ENCODE measurements at regions not wholly inside any gene's neighbourhood (a gene's known extent, or its start where the extent isn't known, plus 50 kb on each side); places are given as distances from the start of the nearest gene placed in this dataset.
"Not testable (repeated sequence)": the region's sequence is repeated elsewhere in the genome, so short reads cannot be mapped to it uniquely, and the experiment has no call there.

GRCh38 chr19:5253406-5254110 lies 87.1 kb downstream of the PTPRS start:
- ATAC-seq (ENCODE audit: low read depth) = no peak
- H3K36me3 Mint-ChIP-seq = peaks cover 4% of the 10 kb centered on the region
- H3K9me3 Mint-ChIP-seq = peaks cover 9% of the 10 kb centered on the region
- POLR2A ChIA-PET = no interaction called here
- no peak overlapping the region for H3K4me3 Mint-ChIP-seq
- no peak overlapping the region for H3K27ac Mint-ChIP-seq
- no peaks in the 10 kb centered on the region for H3K27me3 Mint-ChIP-seq
- H3K4me1 Mint-ChIP-seq = no peaks in the 10 kb centered on the region
- no peak for DNase-seq

GRCh38 chr19:5251096-5252065 lies 89.2 kb downstream of the PTPRS start:
- H3K4me1 Mint-ChIP-seq = no peaks in the 10 kb centered on the region
- peaks cover 7% of the 10 kb centered on the region for H3K9me3 Mint-ChIP-seq
- no peak for DNase-seq
- no peak overlapping the region for H3K4me3 Mint-ChIP-seq
- POLR2A ChIA-PET = no interaction called here
- peaks cover 4% of the 10 kb centered on the region for H3K36me3 Mint-ChIP-seq
- H3K27me3 Mint-ChIP-seq = no peaks in the 10 kb centered on the region
- H3K27ac Mint-ChIP-seq = no peak overlapping the region
- ATAC-seq (ENCODE audit: low read depth) = no peak

GRCh38 chr19:5250127-5250659 lies 90.4 kb downstream of the PTPRS start:
- Mint-ChIP-seq H3K4me1 (no peaks in the 10 kb centered on the region), H3K36me3 (peaks cover 3% of the 10 kb centered on the region), H3K9me3 (peaks cover 5% of the 10 kb centered on the region), H3K4me3 (no peak overlapping the region), H3K27me3 (no peaks in the 10 kb centered on the region), H3K27ac (no peak overlapping the region)
- no peak for ATAC-seq (ENCODE audit: low read depth)
- POLR2A ChIA-PET = no interaction called here
- DNase-seq = no peak

DNA sequence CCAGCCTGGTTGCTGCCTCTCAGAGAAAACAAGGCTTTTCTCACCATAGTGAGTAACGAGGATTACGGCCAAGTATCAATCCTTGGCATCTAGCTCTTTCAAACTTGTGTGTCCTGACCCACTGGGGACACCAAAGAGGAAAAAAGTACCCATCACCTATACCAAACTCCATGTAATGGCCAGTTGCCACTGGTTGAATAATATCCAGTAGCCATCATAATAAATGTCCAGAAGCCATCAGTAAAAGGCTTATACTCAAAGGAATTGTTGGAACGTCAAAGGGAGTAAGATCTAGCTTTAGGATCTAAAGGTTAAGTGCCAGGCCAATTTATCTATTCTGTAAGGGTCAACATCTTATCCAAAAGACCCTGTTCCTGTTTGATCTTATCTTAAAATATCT lies 91.1 kb downstream of the PTPRS start:
- Mint-ChIP-seq H3K9me3 (peaks cover 3% of the 10 kb centered on the region), H3K27me3 (no peaks in the 10 kb centered on the region), H3K4me1 (no peaks in the 10 kb centered on the region), H3K4me3 (no peak overlapping the region), H3K27ac (no peak overlapping the region), H3K36me3 (peaks cover 1% of the 10 kb centered on the region)
- DNase-seq = no peak
- POLR2A ChIA-PET = no interaction called here
- no peak for ATAC-seq (ENCODE audit: low read depth)

DNA sequence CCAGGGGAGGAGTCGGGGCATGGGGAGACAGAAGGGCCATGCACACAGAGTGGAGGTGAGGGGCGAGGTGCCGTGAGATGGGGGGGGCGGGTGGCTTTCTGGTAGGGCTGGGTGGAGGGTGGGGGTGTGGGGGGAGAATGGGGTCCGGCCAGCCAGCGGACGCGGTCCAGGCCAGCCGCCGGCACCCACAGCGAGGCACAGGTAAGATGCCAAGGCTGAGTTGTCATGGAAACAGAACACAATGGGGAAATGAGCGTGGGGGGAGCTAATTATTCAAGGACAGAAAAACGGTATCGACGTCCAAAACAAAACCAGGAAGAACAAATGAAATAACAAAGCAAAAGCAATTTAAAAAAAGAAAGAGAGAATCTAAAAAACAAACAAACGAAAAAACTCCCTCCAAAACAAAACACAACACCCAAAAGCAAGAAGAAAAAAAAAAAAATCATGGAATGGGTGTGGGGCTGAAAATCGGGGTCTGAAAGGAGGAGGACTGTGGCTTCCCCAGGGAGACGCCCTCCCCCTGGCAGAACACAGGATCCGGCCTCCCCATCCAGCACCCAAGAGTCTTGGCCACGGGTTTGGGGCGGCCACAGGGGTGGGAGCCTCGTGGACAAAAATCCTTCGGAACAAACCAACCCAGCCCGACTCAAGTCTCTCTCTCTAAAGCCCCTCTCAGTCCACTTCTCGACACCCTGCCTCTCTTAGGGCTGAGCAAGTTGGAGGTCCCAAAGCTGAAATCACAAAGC lies 92.5 kb downstream of the PTPRS start:
- DNase-seq (no peak), ATAC-seq (ENCODE audit: low read depth) (no peak)
- no peak overlapping the region for H3K27ac Mint-ChIP-seq
- POLR2A ChIA-PET = no interaction called here
- H3K4me3 Mint-ChIP-seq = no peak overlapping the region
- no peaks in the 10 kb centered on the region for H3K9me3 Mint-ChIP-seq
- no peaks in the 10 kb centered on the region for H3K27me3 Mint-ChIP-seq
- H3K36me3 Mint-ChIP-seq = no peaks in the 10 kb centered on the region
- no peaks in the 10 kb centered on the region for H3K4me1 Mint-ChIP-seq

GRCh38 chr19:5246554-5247155 lies 94.0 kb downstream of the PTPRS start:
- no peaks in the 10 kb centered on the region for H3K9me3 Mint-ChIP-seq
- no peaks in the 10 kb centered on the region for H3K4me1 Mint-ChIP-seq
- ATAC-seq (ENCODE audit: low read depth) (no peak), DNase-seq (no peak)
- H3K36me3 Mint-ChIP-seq = no peaks in the 10 kb centered on the region
- no peak overlapping the region for H3K4me3 Mint-ChIP-seq
- POLR2A ChIA-PET = no interaction called here
- H3K27ac Mint-ChIP-seq = no peak overlapping the region
- H3K27me3 Mint-ChIP-seq = no peaks in the 10 kb centered on the region

DNA sequence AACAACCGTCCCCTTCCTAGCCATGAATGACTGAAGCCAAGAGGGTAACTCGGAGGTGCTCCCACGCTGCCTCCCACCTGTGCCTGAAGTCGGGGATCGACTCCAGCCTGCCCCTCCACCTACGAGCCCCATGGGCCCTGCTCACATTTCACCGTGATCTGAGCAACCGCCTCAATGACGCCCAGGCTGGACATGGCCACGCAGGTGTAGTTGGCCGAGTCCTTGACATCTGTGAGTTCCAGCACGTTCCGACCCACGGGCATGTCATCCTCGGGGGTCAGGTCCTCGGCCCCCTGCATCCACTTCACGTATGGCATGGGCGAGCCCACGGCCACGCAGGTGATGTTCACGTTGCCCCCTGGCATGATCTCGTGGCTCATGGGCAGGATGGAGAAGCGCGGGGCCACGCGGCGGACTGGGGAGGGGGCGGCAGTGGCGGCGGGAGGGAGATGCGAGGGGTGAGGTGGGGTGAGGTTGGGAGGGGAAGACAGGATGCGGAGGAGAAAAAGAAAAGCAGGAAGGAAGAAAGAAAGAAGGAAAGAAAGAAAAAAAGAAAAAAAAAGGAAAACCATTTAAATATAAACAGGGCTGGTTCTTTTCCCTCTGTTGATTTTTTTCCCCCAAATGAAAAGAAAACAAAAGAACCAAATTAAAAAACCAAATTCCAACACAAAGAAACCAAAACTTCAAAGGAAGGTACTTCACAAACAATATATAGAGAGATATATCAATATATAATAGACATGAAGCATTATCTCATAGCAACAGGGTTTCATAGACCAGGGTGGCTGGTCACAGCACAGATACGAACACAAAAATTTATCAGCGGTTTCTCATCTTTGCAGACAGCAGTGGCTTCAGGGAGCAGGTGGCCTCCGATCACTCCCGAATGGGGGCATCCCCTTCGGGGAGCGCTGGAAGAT lies 94.7 kb downstream of the PTPRS start:
- DNase-seq (no peak), ATAC-seq (ENCODE audit: low read depth) (no peak)
- H3K4me1 Mint-ChIP-seq = no peaks in the 10 kb centered on the region
- no peaks in the 10 kb centered on the region for H3K9me3 Mint-ChIP-seq
- no peaks in the 10 kb centered on the region for H3K36me3 Mint-ChIP-seq
- H3K4me3 Mint-ChIP-seq = no peak overlapping the region
- H3K27ac Mint-ChIP-seq = no peak overlapping the region
- POLR2A ChIA-PET = no interaction called here
- no peaks in the 10 kb centered on the region for H3K27me3 Mint-ChIP-seq

DNA sequence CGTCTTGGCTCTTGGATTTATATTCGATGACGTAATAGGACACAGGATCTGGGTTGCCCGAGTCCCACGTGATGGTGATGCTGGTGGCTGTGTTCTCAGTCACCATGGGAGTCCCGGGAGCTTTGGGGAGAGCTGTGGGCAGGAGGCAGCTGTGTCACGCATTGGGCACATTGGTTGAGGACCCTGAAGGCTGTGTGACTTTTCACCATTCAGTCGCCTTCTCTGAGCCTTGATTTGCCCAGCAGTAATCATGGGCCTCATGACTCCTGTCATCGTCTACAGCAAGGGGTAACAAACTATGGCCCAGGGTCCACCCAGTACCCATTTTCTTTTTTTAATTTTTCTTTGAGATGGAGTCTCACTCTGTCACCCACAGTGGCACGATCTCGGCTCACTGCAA lies 96.3 kb downstream of the PTPRS start:
- H3K27ac Mint-ChIP-seq = no peak overlapping the region
- POLR2A ChIA-PET = interaction anchor here (1.2 kb wide), 1 partner anchor 11 kb away, joined by 3 read pairs; no protein-coding TSS in a partner anchor
- ATAC-seq (ENCODE audit: low read depth) = no peak
- no peaks in the 10 kb centered on the region for H3K4me1 Mint-ChIP-seq
- no peak for DNase-seq
- no peaks in the 10 kb centered on the region for H3K27me3 Mint-ChIP-seq
- no peak overlapping the region for H3K4me3 Mint-ChIP-seq
- no peaks in the 10 kb centered on the region for H3K9me3 Mint-ChIP-seq
- H3K36me3 Mint-ChIP-seq = no peaks in the 10 kb centered on the region

GRCh38 chr19:5243878-5244277 lies 96.7 kb downstream of the PTPRS start:
- H3K36me3 Mint-ChIP-seq = no peaks in the 10 kb centered on the region
- no peaks in the 10 kb centered on the region for H3K27me3 Mint-ChIP-seq
- H3K27ac Mint-ChIP-seq = no peak overlapping the region
- no peak overlapping the region for H3K4me3 Mint-ChIP-seq
- DNase-seq (no peak), ATAC-seq (ENCODE audit: low read depth) (no peak)
- POLR2A ChIA-PET = no interaction called here
- H3K9me3 Mint-ChIP-seq = no peaks in the 10 kb centered on the region
- no peaks in the 10 kb centered on the region for H3K4me1 Mint-ChIP-seq

DNA sequence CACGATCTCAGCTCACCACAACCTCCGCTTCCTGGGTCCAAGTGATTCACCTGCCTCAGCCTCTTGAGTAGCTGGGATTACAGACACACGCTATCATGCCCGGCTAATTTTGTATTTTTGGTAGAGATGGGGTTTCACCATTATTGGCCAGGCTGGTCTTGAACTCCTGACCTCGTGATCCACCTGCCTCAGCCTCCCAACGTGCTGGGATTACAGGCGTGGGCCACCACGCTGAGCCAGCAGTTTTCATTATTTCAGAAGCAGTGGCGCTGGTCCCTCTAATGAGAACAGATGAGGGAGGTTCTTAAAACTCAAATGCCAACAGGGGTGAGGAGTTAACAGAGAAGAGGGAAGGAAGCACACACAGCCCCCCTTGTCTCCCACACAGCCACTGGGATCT lies 98.7 kb downstream of the PTPRS start:
- H3K36me3 Mint-ChIP-seq; H3K27me3 Mint-ChIP-seq; ATAC-seq (ENCODE audit: low read depth); H3K4me3 Mint-ChIP-seq; H3K4me1 Mint-ChIP-seq; POLR2A ChIA-PET; DNase-seq; H3K9me3 Mint-ChIP-seq; H3K27ac Mint-ChIP-seq: not testable (repeated sequence)

DNA sequence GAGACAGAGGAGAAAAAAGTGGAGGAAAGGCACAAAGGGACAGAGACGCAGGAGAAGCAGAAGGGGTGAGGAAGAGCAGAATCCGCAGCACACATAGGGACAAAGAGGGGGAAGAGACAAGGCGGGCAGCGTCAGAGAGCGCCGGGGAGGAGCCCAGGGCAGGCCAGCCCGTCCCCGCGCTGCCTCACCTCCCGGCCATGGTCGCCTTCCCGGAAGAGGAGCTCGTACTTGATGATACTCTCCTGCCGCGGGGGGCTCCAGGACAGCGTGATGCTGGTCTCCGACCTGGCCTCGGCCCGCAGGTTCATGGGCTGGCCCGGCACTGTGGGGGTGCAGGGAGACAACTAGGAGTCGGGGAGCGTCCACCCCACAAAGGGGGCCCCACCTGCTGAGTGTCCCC lies 100.6 kb downstream of the PTPRS start:
- no peak for ATAC-seq (ENCODE audit: low read depth)
- no peaks in the 10 kb centered on the region for H3K9me3 Mint-ChIP-seq
- POLR2A ChIA-PET = no interaction called here
- no peak overlapping the region for H3K27ac Mint-ChIP-seq
- no peak overlapping the region for H3K4me3 Mint-ChIP-seq
- no peaks in the 10 kb centered on the region for H3K4me1 Mint-ChIP-seq
- H3K36me3 Mint-ChIP-seq = no peaks in the 10 kb centered on the region
- no peak for DNase-seq
- H3K27me3 Mint-ChIP-seq = no peaks in the 10 kb centered on the region

DNA sequence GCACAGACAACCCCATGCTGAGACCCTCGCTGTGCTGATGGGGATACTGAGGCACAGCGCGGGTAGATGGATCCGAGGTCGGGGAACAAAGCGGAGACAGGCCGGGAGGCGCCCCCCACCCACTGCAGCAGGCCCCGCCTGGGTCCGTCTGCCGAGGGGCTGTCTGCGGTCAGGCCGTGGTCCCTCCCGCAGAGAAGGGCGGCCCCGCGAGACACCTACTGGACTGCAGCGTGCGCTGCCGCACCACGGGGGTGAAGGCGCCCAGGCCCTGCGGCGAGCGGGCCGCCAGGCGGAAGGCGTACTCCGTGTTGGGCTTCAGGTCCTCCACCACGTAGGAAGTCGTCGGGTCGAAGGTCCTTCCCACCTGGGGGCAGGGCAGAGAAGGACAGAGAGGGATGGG lies 101.9 kb downstream of the PTPRS start:
- Mint-ChIP-seq H3K9me3 (no peaks in the 10 kb centered on the region), H3K27ac (no peak overlapping the region), H3K27me3 (no peaks in the 10 kb centered on the region), H3K36me3 (no peaks in the 10 kb centered on the region), H3K4me3 (no peak overlapping the region), H3K4me1 (no peaks in the 10 kb centered on the region)
- POLR2A ChIA-PET = no interaction called here
- ATAC-seq (ENCODE audit: low read depth) (no peak), DNase-seq (no peak)

Data from activated naive CD8-positive, alpha-beta T cell treated with anti-CD3 and anti-CD28 coated beads, Interleukin-2, amount 10 ng/mL, durations not matched to agents 7 days and 5 days (primary cell).